ENCODE measurements at regions not wholly inside any gene's neighbourhood (a gene's known extent, or its start where the extent isn't known, plus 50 kb on each side); places are given as distances from the start of the nearest gene placed in this dataset.

GRCh38 chr6:129955584-129955983 lies 62.8 kb upstream of the L3MBTL3 start:
- Histone ChIP-seq H4K20me1 (ENCODE audit: insufficient read depth, low read length) (no peaks in the 10 kb centered on the region), H3K4me3 (ENCODE audit: insufficient read depth, low read depth, low read length) (no peak overlapping the region), H2BK20ac (ENCODE audit: low read depth, low read length) (no peak overlapping the region), H2BK15ac (ENCODE audit: low read depth, low read length) (no peak overlapping the region), H3K27me3 (ENCODE audit: control insufficient read depth, insufficient read depth, low read length) (no peaks in the 10 kb centered on the region), H4K5ac (ENCODE audit: low read depth, low read length) (no peak overlapping the region), H3K4me1 (ENCODE audit: control insufficient read depth, insufficient read depth, low read length) (no peaks in the 10 kb centered on the region), H3K4ac (ENCODE audit: low read depth, low read length) (no peak overlapping the region), H3K4me2 (ENCODE audit: low read depth, low read length) (no peak overlapping the region), H4K8ac (ENCODE audit: low read depth in 2 of 2, low read length in 2 of 2) (no peak overlapping the region), H2BK120ac (ENCODE audit: low read depth, low read length) (no peak overlapping the region), H2BK5ac (ENCODE audit: low read depth, low read length, poor library complexity, severe bottlenecking) (no peak overlapping the region), H3K9ac (ENCODE audit: low read depth, low read length) (no peak overlapping the region), H3K23ac (ENCODE audit: low read depth, low read length) (no peak overlapping the region), H2AK5ac (ENCODE audit: low read depth, low read length) (no peak overlapping the region), H3K18ac (ENCODE audit: low read depth, low read length) (no peak overlapping the region), H3K36me3 (ENCODE audit: control insufficient read depth, insufficient read depth, low read length) (no peaks in the 10 kb centered on the region), H3K9me1 (ENCODE audit: insufficient read depth, low read length) (no peaks in the 10 kb centered on the region), H3K79me1 (ENCODE audit: low read depth in 1 of 2, low read length in 2 of 2) (no peaks in the 10 kb centered on the region), H3K56ac (ENCODE audit: extremely low read depth, insufficient read depth, low read length) (no peak overlapping the region), H3K9me3 (ENCODE audit: control insufficient read depth, insufficient read depth, low read length) (no peaks in the 10 kb centered on the region), H2AK9ac (replicated peaks; ENCODE audit: low read depth, low read length, poor library complexity) (no peak overlapping the region), H4K91ac (ENCODE audit: insufficient read depth, low read depth, low read length) (no peak overlapping the region), H2AFZ (replicated peaks; ENCODE audit: low read length, poor library complexity) (no peak overlapping the region), H3K14ac (replicated peaks; ENCODE audit: low read depth, low read length) (no peak overlapping the region), H3K27ac (ENCODE audit: insufficient read depth, low read length) (no peak overlapping the region)
- WGBS, 2 experiments (ENCODE audit: extremely low coverage in 2 of 2, insufficient read length in 1 of 2), result no CpG with 5 or more reads among the region's 1 CpG
- TF ChIP-seq CEBPB (IDR thresholded peaks at IDR 0.05; ENCODE audit: low read depth, low read length) (no peak), CHD1 (IDR thresholded peaks at IDR 0.05; ENCODE audit: low read depth, low read length) (no peak), RCOR1 (IDR thresholded peaks at IDR 0.05; ENCODE audit: insufficient replicate concordance, low read length) (no peak), BHLHE40 (IDR thresholded peaks at IDR 0.05; ENCODE audit: low read depth, low read length) (no peak), RAD21 (IDR thresholded peaks at IDR 0.05; ENCODE audit: low read length) (no peak), RFX5 (IDR thresholded peaks at IDR 0.05; ENCODE audit: low read depth, low read length) (no peak), SMC3 (IDR thresholded peaks at IDR 0.05; ENCODE audit: low read depth, low read length) (no peak), NFE2L2 (IDR thresholded peaks at IDR 0.05; ENCODE audit: low read depth, low read length) (no peak), MXI1 (IDR thresholded peaks at IDR 0.05; ENCODE audit: borderline replicate concordance, low read depth, low read length) (no peak), POLR2A (IDR thresholded peaks at IDR 0.05; ENCODE audit: low read depth, low read length) (no peak), FOS (IDR thresholded peaks at IDR 0.05; ENCODE audit: low read depth, low read length) (no peak), MAZ (IDR thresholded peaks at IDR 0.05; ENCODE audit: borderline replicate concordance, low read depth, low read length) (no peak), MAFK (IDR thresholded peaks at IDR 0.05; ENCODE audit: low read depth, low read length) (no peak)
- TF ChIP-seq, protein P1, sequence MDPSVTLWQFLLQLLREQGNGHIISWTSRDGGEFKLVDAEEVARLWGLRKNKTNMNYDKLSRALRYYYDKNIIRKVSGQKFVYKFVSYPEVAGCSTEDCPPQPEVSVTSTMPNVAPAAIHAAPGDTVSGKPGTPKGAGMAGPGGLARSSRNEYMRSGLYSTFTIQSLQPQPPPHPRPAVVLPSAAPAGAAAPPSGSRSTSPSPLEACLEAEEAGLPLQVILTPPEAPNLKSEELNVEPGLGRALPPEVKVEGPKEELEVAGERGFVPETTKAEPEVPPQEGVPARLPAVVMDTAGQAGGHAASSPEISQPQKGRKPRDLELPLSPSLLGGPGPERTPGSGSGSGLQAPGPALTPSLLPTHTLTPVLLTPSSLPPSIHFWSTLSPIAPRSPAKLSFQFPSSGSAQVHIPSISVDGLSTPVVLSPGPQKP (IDR thresholded peaks at IDR 0.05; ENCODE audit: borderline replicate concordance, low read depth, low read length), result no peak
- TF ChIP-seq, protein P2, sequence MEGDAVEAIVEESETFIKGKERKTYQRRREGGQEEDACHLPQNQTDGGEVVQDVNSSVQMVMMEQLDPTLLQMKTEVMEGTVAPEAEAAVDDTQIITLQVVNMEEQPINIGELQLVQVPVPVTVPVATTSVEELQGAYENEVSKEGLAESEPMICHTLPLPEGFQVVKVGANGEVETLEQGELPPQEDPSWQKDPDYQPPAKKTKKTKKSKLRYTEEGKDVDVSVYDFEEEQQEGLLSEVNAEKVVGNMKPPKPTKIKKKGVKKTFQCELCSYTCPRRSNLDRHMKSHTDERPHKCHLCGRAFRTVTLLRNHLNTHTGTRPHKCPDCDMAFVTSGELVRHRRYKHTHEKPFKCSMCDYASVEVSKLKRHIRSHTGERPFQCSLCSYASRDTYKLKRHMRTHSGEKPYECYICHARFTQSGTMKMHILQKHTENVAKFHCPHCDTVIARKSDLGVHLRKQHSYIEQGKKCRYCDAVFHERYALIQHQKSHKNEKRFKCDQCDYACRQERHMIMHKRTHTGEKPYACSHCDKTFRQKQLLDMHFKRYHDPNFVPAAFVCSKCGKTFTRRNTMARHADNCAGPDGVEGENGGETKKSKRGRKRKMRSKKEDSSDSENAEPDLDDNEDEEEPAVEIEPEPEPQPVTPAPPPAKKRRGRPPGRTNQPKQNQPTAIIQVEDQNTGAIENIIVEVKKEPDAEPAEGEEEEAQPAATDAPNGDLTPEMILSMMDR (conservative IDR thresholded peaks at IDR 0.05; ENCODE audit: low read depth, low read length), result no peak
- TF ChIP-seq, protein P3, sequence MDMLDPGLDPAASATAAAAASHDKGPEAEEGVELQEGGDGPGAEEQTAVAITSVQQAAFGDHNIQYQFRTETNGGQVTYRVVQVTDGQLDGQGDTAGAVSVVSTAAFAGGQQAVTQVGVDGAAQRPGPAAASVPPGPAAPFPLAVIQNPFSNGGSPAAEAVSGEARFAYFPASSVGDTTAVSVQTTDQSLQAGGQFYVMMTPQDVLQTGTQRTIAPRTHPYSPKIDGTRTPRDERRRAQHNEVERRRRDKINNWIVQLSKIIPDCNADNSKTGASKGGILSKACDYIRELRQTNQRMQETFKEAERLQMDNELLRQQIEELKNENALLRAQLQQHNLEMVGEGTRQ (IDR thresholded peaks at IDR 0.05; ENCODE audit: low read depth, low read length), result no peak
- ChIA-PET CTCF (no interaction called here), POLR2A (ENCODE audit: unreplicated experiment) (no interaction called here)
- ATAC-seq (ENCODE audit: low read depth) (no peak), DNase-seq (no peak)
- intact Hi-C loops (cut with micrococcal nuclease) (no loop called here), in situ Hi-C loops (cut with MboI; ENCODE audit: low sequenced_read_pairs) (no loop called here), dilution Hi-C loops (cut with HindIII; ENCODE audit: low sequenced_read_pairs, unreplicated experiment) (no loop called here)
- BruUV-seq (replicated peaks), result no TSS peak

Measured in IMR-90 (cell line).